ENCODE measurements at regions not wholly inside any gene's neighbourhood (a gene's known extent, or its start where the extent isn't known, plus 50 kb on each side); places are given as distances from the start of the nearest gene placed in this dataset.

- no peak overlapping the region for H3K4me3 ChIP-seq
- H3K4me1 ChIP-seq = no peaks in the 10 kb centered on the region
- DNase-seq = no peak
- no peaks in the 10 kb centered on the region for H3K36me3 ChIP-seq
- no peaks in the 10 kb centered on the region for H3K9me3 ChIP-seq
- intact Hi-C loops (cut with DNase I; ENCODE audit: low total_unique reads) = no loop called here
- no peak overlapping the region for H3K27ac ChIP-seq
- TF ChIP-seq CTCF (IDR thresholded peaks at IDR 0.05) = no peak
- TF ChIP-seq POLR2A (IDR thresholded peaks at IDR 0.05) = no peak
- H3K27me3 ChIP-seq = no peaks in the 10 kb centered on the region
Observed at GRCh38 chr11:128205796-128206195, 381.6 kb downstream of the ETS1 start.

- TF ChIP-seq POLR2A (IDR thresholded peaks at IDR 0.05) (no peak), CTCF (IDR thresholded peaks at IDR 0.05) (no peak)
- H3K27me3 ChIP-seq = no peaks in the 10 kb centered on the region
- H3K27ac ChIP-seq = no peak overlapping the region
- H3K36me3 ChIP-seq = no peaks in the 10 kb centered on the region
- intact Hi-C loops (cut with DNase I; ENCODE audit: low total_unique reads) = no loop called here
- no peaks in the 10 kb centered on the region for H3K4me1 ChIP-seq
- no peak for DNase-seq
- no peaks in the 10 kb centered on the region for H3K9me3 ChIP-seq
- H3K4me3 ChIP-seq = no peak overlapping the region
Observed at GRCh38 chr11:128204898-128205297, 382.5 kb downstream of the ETS1 start.

- Histone ChIP-seq H3K4me3 (no peak overlapping the region), H3K9me3 (no peaks in the 10 kb centered on the region), H3K27ac (no peak overlapping the region), H3K36me3 (no peaks in the 10 kb centered on the region), H3K27me3 (no peaks in the 10 kb centered on the region), H3K4me1 (no peaks in the 10 kb centered on the region)
- DNase-seq = no peak
- intact Hi-C loops (cut with DNase I; ENCODE audit: low total_unique reads) = no loop called here
- TF ChIP-seq CTCF (IDR thresholded peaks at IDR 0.05) (no peak), POLR2A (IDR thresholded peaks at IDR 0.05) (no peak)
Observed at GRCh38 chr11:128201801-128202200, 385.6 kb downstream of the ETS1 start.

- H3K27me3 ChIP-seq = no peaks in the 10 kb centered on the region
- intact Hi-C loops (cut with DNase I; ENCODE audit: low total_unique reads) = no loop called here
- DNase-seq = no peak
Observed at GRCh38 chr11:128201009-128201408, 386.3 kb downstream of the ETS1 start.

GRCh38 chr11:128200467-128200866 lies 386.9 kb downstream of the ETS1 start:
- no peak for DNase-seq
- intact Hi-C loops (cut with DNase I; ENCODE audit: low total_unique reads) = no loop called here
- no peaks in the 10 kb centered on the region for H3K4me1 ChIP-seq
- no peak overlapping the region for H3K27ac ChIP-seq
- TF ChIP-seq POLR2A (IDR thresholded peaks at IDR 0.05) = no peak
- TF ChIP-seq CTCF (IDR thresholded peaks at IDR 0.05) = no peak
- no peaks in the 10 kb centered on the region for H3K36me3 ChIP-seq
- H3K9me3 ChIP-seq = no peaks in the 10 kb centered on the region
- no peak overlapping the region for H3K4me3 ChIP-seq
- no peaks in the 10 kb centered on the region for H3K27me3 ChIP-seq

More at GRCh38 chr11:128201009-128201408, 386.3 kb downstream of the ETS1 start:
- H3K9me3 ChIP-seq = no peaks in the 10 kb centered on the region
- no peak overlapping the region for H3K4me3 ChIP-seq
- TF ChIP-seq POLR2A (IDR thresholded peaks at IDR 0.05) (no peak), CTCF (IDR thresholded peaks at IDR 0.05) (no peak)
- H3K36me3 ChIP-seq = no peaks in the 10 kb centered on the region
- no peak overlapping the region for H3K27ac ChIP-seq
- H3K4me1 ChIP-seq = no peaks in the 10 kb centered on the region

Measured in uterus (tissue), 3 donors.